IMR-90 (cell line): ENCODE measurements at regions not wholly inside any gene's neighbourhood (a gene's known extent, or its start where the extent isn't known, plus 50 kb on each side); places are given as distances from the start of the nearest gene placed in this dataset.

Source experiments
- ATAC-seq: fragments of 200-7000 bp; cut with Tn5 transposase; 2 replicates; pipeline ENCODE4 v1.9.1; 2020; ENCODE audit warnings: low read depth, mild to moderate bottlenecking, moderate library complexity
- BruUV-seq: library from RNA; stranded (reverse); fragments of 400-500 nt; replicated peaks from 2 replicates; lab custom pipeline; 2021; lab: Mats Ljungman, UMichigan
- CTCF ChIA-PET: fragments of 300-600 bp; formaldehyde crosslinking; extraction: SDS; loops from one replicate; lab custom pipeline; 2021; ENCODE audit warnings: antibody characterized with exemption; lab: Yijun Ruan, JAX
- POLR2A ChIA-PET: fragments of 300-600 bp; sonication (Branson Sonifier 250); formaldehyde crosslinking; loops from one replicate; lab custom pipeline; 2022; ENCODE audit warnings: antibody characterized with exemption; ENCODE audit not compliant: unreplicated experiment; lab: Charles Lee
- DNase-seq: peaks from one replicate; pipeline ENCODE4 v3.0.0; 2013
- H2AFZ ChIP-seq: replicated peaks from 2 replicates; pipeline ENCODE3; 2013; ENCODE audit warnings: low read length, mild to moderate bottlenecking; ENCODE audit not compliant: poor library complexity
- H2AK5ac ChIP-seq: 2 replicates; pipeline ENCODE4 v1.6.1; 2013; ENCODE audit warnings: low read depth, low read length, inconsistent platforms
- H2AK9ac ChIP-seq: replicated peaks from 2 replicates; pipeline ENCODE3; 2013; ENCODE audit warnings: mild to moderate bottlenecking, low read depth, low read length, moderate library complexity; ENCODE audit not compliant: poor library complexity
- H2BK120ac ChIP-seq: 2 replicates; pipeline ENCODE4 v1.6.1; 2013; ENCODE audit warnings: low read depth, low read length, inconsistent platforms
- H2BK15ac ChIP-seq: 3 replicates; pipeline ENCODE4 v1.6.1; 2013; ENCODE audit warnings: low read depth, low read length, inconsistent platforms
- H2BK20ac ChIP-seq: 2 replicates; pipeline ENCODE4 v1.6.1; 2013; ENCODE audit warnings: low read depth, mild to moderate bottlenecking, inconsistent platforms, low read length, moderate library complexity
- H2BK5ac ChIP-seq: 2 replicates; pipeline ENCODE4 v1.6.1; 2013; ENCODE audit warnings: mild to moderate bottlenecking, low read depth, low read length, inconsistent platforms; ENCODE audit not compliant: poor library complexity, severe bottlenecking
- H3K14ac ChIP-seq: replicated peaks from 2 replicates; pipeline ENCODE4 v1.6.1; 2013; ENCODE audit warnings: low read depth, low read length, inconsistent platforms
- H3K18ac ChIP-seq: 2 replicates; pipeline ENCODE4 v1.6.1; 2013; ENCODE audit warnings: low read depth, low read length, control low read depth
- H3K23ac ChIP-seq: 2 replicates; pipeline ENCODE4 v1.6.1; 2013; ENCODE audit warnings: low read depth, low read length, inconsistent platforms
- H3K27ac ChIP-seq: 2 replicates; pipeline ENCODE4 v1.5.1; 2013; ENCODE audit warnings: mild to moderate bottlenecking, control low read depth, low read length; ENCODE audit not compliant: insufficient read depth
- H3K27me3 ChIP-seq: 2 replicates; pipeline ENCODE4 v1.6.1; 2013; ENCODE audit warnings: low read length; ENCODE audit not compliant: control insufficient read depth, insufficient read depth
- H3K36me3 ChIP-seq: 2 replicates; pipeline ENCODE4 v1.6.1; 2013; ENCODE audit warnings: low read length, mixed read lengths; ENCODE audit not compliant: control insufficient read depth, insufficient read depth
- H3K4ac ChIP-seq: 2 replicates; pipeline ENCODE4 v1.6.1; 2013; ENCODE audit warnings: low read depth, low read length, inconsistent platforms
- H3K4me1 ChIP-seq: 2 replicates; pipeline ENCODE4 v1.6.1; 2013; ENCODE audit warnings: low read length, mixed read lengths; ENCODE audit not compliant: control insufficient read depth, insufficient read depth
- H3K4me2 ChIP-seq: 2 replicates; pipeline ENCODE4 v1.6.1; 2013; ENCODE audit warnings: low read depth, mild to moderate bottlenecking, control low read depth, low read length, moderate library complexity
- H3K4me3 ChIP-seq: 2 replicates; pipeline ENCODE4 v1.5.1; 2013; ENCODE audit warnings: low read depth, mild to moderate bottlenecking, control low read depth, low read length, moderate library complexity; ENCODE audit not compliant: insufficient read depth
- H3K56ac ChIP-seq: 2 replicates; pipeline ENCODE4 v1.6.1; 2013; ENCODE audit warnings: low read length, inconsistent platforms; ENCODE audit not compliant: insufficient read depth; ENCODE audit errors: extremely low read depth
- H3K79me1 ChIP-seq, 2 experiments: 2 replicates each; pipeline ENCODE4 v1.6.1; 2013; ENCODE audit warnings: low read length in 2 of 2, inconsistent platforms in 1 of 2, low read depth in 1 of 2
- H3K9ac ChIP-seq: 2 replicates; pipeline ENCODE4 v1.6.1; 2013; ENCODE audit warnings: low read depth, low read length, control low read depth
- H3K9me1 ChIP-seq: 2 replicates; pipeline ENCODE4 v1.6.1; 2013; ENCODE audit warnings: low read length, inconsistent platforms; ENCODE audit not compliant: insufficient read depth
- H3K9me3 ChIP-seq: 2 replicates; pipeline ENCODE4 v1.6.1; 2013; ENCODE audit warnings: low read length; ENCODE audit not compliant: control insufficient read depth, insufficient read depth
- H4K20me1 ChIP-seq: 2 replicates; pipeline ENCODE4 v1.6.1; 2013; ENCODE audit warnings: low read length, inconsistent platforms; ENCODE audit not compliant: insufficient read depth
- H4K5ac ChIP-seq: 2 replicates; pipeline ENCODE4 v1.6.1; 2013; ENCODE audit warnings: mild to moderate bottlenecking, low read depth, low read length, control low read depth
- H4K8ac ChIP-seq, 2 experiments: 2 replicates each; pipeline ENCODE4 v1.6.1; 2013; ENCODE audit warnings: low read depth in 2 of 2, low read length in 2 of 2, control low read depth in 1 of 2, inconsistent platforms in 1 of 2
- H4K91ac ChIP-seq: 2 replicates; pipeline ENCODE4 v1.6.1; 2013; ENCODE audit warnings: low read depth, low read length, inconsistent platforms; ENCODE audit not compliant: insufficient read depth
- MAFK ChIP-seq: IDR thresholded peaks from 2 replicates; pipeline ENCODE4 v1.6.1; 2012; ENCODE audit warnings: low read depth, low read length, improper control_type of control experiment
- POLR2A ChIP-seq: IDR thresholded peaks from 2 replicates; pipeline ENCODE4 v1.6.1; 2012; ENCODE audit warnings: mild to moderate bottlenecking, low read depth, low read length
- WGBS, 2 experiments: methylation state at CpG; one replicate each; pipeline versions ENCODE4 v1.1.5 to v1.1.7; 2013; ENCODE audit warnings: missing lambda C conversion rate in 2 of 2; ENCODE audit not compliant: insufficient read length in 1 of 2; ENCODE audit errors: extremely low coverage in 2 of 2; 5-methylcytosine and 5-hydroxymethylcytosine counted together
- dilution Hi-C: fragments of 300-500 bp; cut with HindIII; formaldehyde crosslinking; loops from one replicate; pipeline ENCODE4 v1.14.3; 2018; ENCODE audit warnings: low sequenced_read_pairs; ENCODE audit not compliant: unreplicated experiment
- in situ Hi-C: fragments of 300-500 bp; cut with MboI; formaldehyde crosslinking; loops from 3 replicates; pipeline ENCODE4 v1.14.3; 2019; ENCODE audit warnings: low sequenced_read_pairs, inconsistent platforms, mixed read lengths
- intact Hi-C: fragments of 100-400 bp; cut with micrococcal nuclease; formaldehyde crosslinking; loops from 2 replicates; pipeline ENCODE4 v1.10.0; 2022

GRCh38 chr13:37382146-37382545 lies 216.4 kb downstream of the POSTN start:
- peak; percentile 38; the same call in 1 of the 2 replicates for ATAC-seq
- Histone ChIP-seq H4K91ac (no peak overlapping the region), H2BK20ac (no peak overlapping the region), H3K4me2 (no peak overlapping the region), H3K79me1 (no peaks in the 10 kb centered on the region), H4K5ac (no peak overlapping the region), H4K8ac (no peak overlapping the region), H3K56ac (no peak overlapping the region), H3K36me3 (no peaks in the 10 kb centered on the region), H2AFZ (no peak overlapping the region), H3K4ac (no peak overlapping the region), H2AK5ac (no peak overlapping the region), H3K27ac (no peak overlapping the region), H3K14ac (peak overlapping the region; percentile 8; the same call in 1 of the 2 replicates), H3K27me3 (no peaks in the 10 kb centered on the region), H2BK5ac (no peak overlapping the region), H3K4me3 (no peak overlapping the region), H3K9ac (no peak overlapping the region), H3K4me1 (peaks cover 5% of the 10 kb centered on the region), H3K9me1 (peaks cover 4% of the 10 kb centered on the region; the same call in 1 of the 2 replicates), H3K23ac (no peak overlapping the region), H2AK9ac (no peak overlapping the region), H2BK15ac (no peak overlapping the region), H3K9me3 (no peaks in the 10 kb centered on the region), H2BK120ac (no peak overlapping the region), H4K20me1 (no peaks in the 10 kb centered on the region), H3K18ac (peak overlapping the region; percentile 69; the same call in 1 of the 2 replicates)
- in situ Hi-C loops (no loop called here), intact Hi-C loops (no loop called here), dilution Hi-C loops (no loop called here)
- BruUV-seq: no TSS peak
- CTCF ChIA-PET: no interaction called here
- POLR2A ChIA-PET: no interaction called here
- no CpG with 5 or more reads among the region's 2 CpGs for WGBS, 2 experiments
- TF ChIP-seq POLR2A: no peak
- peak; percentile 51; the same call in 1 of the 2 replicates for TF ChIP-seq MAFK
- DNase-seq: peak; percentile 23
